GM23338 (cell line): ENCODE measurements at regions not wholly inside any gene's neighbourhood (a gene's known extent, or its start where the extent isn't known, plus 50 kb on each side); places are given as distances from the start of the nearest gene placed in this dataset.

Source experiments
- ATAC-seq: fragments of 200-7000 bp; cut with Tn5 transposase; 3 replicates; pipeline ENCODE4 v1.9.1; 2020
- DNase-seq: peaks from one replicate; pipeline ENCODE4 v3.0.0-alpha.2; 2015; ENCODE audit warnings: low spot score
- H2AFZ ChIP-seq: fragments of 200-600 bp; sonication (generic); 2 replicates; pipeline ENCODE4 v1.8.0; 2016; ENCODE audit warnings: antibody characterized with exemption, mild to moderate bottlenecking, moderate library complexity
- H3F3A ChIP-seq: fragments of 200-600 bp; sonication (generic); replicated peaks from 2 replicates; pipeline ENCODE4 v1.8.0; 2017; ENCODE audit warnings: antibody characterized with exemption, mixed run types, low read depth
- H3K27ac ChIP-seq: fragments of 200-600 bp; sonication (generic); 2 replicates; pipeline ENCODE4 v1.6.1; 2016; ENCODE audit warnings: low read depth
- H3K27me3 ChIP-seq: fragments of 200-600 bp; sonication (generic); 2 replicates; pipeline ENCODE4 v1.8.0; 2016; ENCODE audit warnings: mild to moderate bottlenecking, mixed run types, moderate library complexity; ENCODE audit not compliant: insufficient read depth
- H3K36me3 ChIP-seq: fragments of 200-600 bp; sonication (generic); 2 replicates; pipeline ENCODE4 v1.8.0; 2016; ENCODE audit warnings: mild to moderate bottlenecking; ENCODE audit not compliant: insufficient read depth
- H3K4me1 ChIP-seq: fragments of 200-600 bp; sonication (generic); 2 replicates; pipeline ENCODE4 v1.8.0; 2016; ENCODE audit warnings: mild to moderate bottlenecking, moderate library complexity; ENCODE audit not compliant: insufficient read depth
- H3K4me2 ChIP-seq: fragments of 200-600 bp; sonication (generic); 2 replicates; pipeline ENCODE4 v1.7.1; 2017; ENCODE audit warnings: mixed run types
- H3K4me3 ChIP-seq: fragments of 200-600 bp; sonication (generic); 2 replicates; pipeline ENCODE4 v1.6.1; 2016; ENCODE audit warnings: mixed run types
- H3K79me2 ChIP-seq: fragments of 200-600 bp; sonication (generic); replicated peaks from 2 replicates; pipeline ENCODE4 v1.8.0; 2017; ENCODE audit warnings: mild to moderate bottlenecking; ENCODE audit not compliant: insufficient read depth
- H3K9me2 ChIP-seq: fragments of 200-600 bp; sonication (generic); 2 replicates; pipeline ENCODE4 v1.8.0; 2017; ENCODE audit not compliant: insufficient read depth
- H4K20me1 ChIP-seq: fragments of 200-600 bp; sonication (generic); replicated peaks from 2 replicates; pipeline ENCODE4 v1.8.0; 2017; ENCODE audit warnings: mild to moderate bottlenecking; ENCODE audit not compliant: insufficient read depth
- H3K27ac Mint-ChIP-seq: 2 replicates; pipeline ENCODE4 v1.8.0; 2020; ENCODE audit warnings: inconsistent platforms, mild to moderate bottlenecking, moderate library complexity, mixed read lengths
- H3K27me3 Mint-ChIP-seq: 3 replicates; pipeline ENCODE4 v1.8.0; 2022; ENCODE audit warnings: low read depth, mild to moderate bottlenecking, moderate library complexity, mixed read lengths, inconsistent platforms; ENCODE audit not compliant: insufficient read depth, poor library complexity
- H3K36me3 Mint-ChIP-seq: 3 replicates; pipeline ENCODE4 v1.8.0; 2021; ENCODE audit warnings: low read depth, mild to moderate bottlenecking, inconsistent platforms, moderate library complexity, mixed read lengths
- H3K4me1 Mint-ChIP-seq: 3 replicates; pipeline ENCODE4 v1.8.0; 2020; ENCODE audit warnings: mild to moderate bottlenecking, inconsistent platforms, mixed read lengths
- H3K4me3 Mint-ChIP-seq: 3 replicates; pipeline ENCODE4 v1.8.0; 2021; ENCODE audit warnings: moderate library complexity, mild to moderate bottlenecking, inconsistent platforms, mixed read lengths
- H3K9me3 Mint-ChIP-seq: 3 replicates; pipeline ENCODE4 v1.8.0; 2020; ENCODE audit warnings: moderate library complexity, mild to moderate bottlenecking, inconsistent platforms, mixed read lengths
- CREB1 ChIP-seq: fragments of 250-450 bp; sonication (Bioruptor Pico); IDR thresholded peaks from 2 replicates; pipeline ENCODE4 v1.5.0; 2020; ENCODE audit warnings: low read depth, mild to moderate bottlenecking, moderate library complexity
- CTCF ChIP-seq, 2 experiments: fragments of 200-600 bp in 1 of 2; sonication (generic) in 1 of 2; conservative IDR thresholded peaks; 2 replicates each; pipeline versions ENCODE4 v1.5.1 to v1.6.1; 2016 to 2017; ENCODE audit warnings: antibody characterized with exemption in 2 of 2, low read depth in 2 of 2, mild to moderate bottlenecking in 2 of 2, moderate library complexity in 1 of 2
- ETS1 ChIP-seq: IDR thresholded peaks from 2 replicates; pipeline ENCODE4 v1.6.1; 2016; ENCODE audit warnings: antibody characterized with exemption
- EZH2 ChIP-seq: fragments of 200-600 bp; sonication (generic); IDR thresholded peaks from one replicate; pipeline ENCODE4 v1.8.0; 2017; ENCODE audit warnings: antibody characterized with exemption, mild to moderate bottlenecking, low read depth; ENCODE audit not compliant: unreplicated experiment
- REST ChIP-seq: IDR thresholded peaks from one replicate; pipeline ENCODE4 v1.6.1; 2018; ENCODE audit warnings: antibody characterized with exemption; ENCODE audit not compliant: unreplicated experiment
- STAT1 ChIP-seq: IDR thresholded peaks from one replicate; pipeline ENCODE4 v1.6.1; 2016; ENCODE audit warnings: antibody characterized with exemption; ENCODE audit not compliant: unreplicated experiment
- ZNF331 ChIP-seq: fragments of 250-450 bp; sonication (Bioruptor Pico); IDR thresholded peaks from 2 replicates; pipeline ENCODE4 v1.5.0; 2020; ENCODE audit warnings: low read depth, mild to moderate bottlenecking, moderate library complexity

- H3K36me3 Mint-ChIP-seq, result peaks cover 8% of the 10 kb centered on the region; the same call in 1 of the 3 replicates
- Histone ChIP-seq H3K4me2 (no peak overlapping the region), H2AFZ (no peak overlapping the region), H3K36me3 (no peaks in the 10 kb centered on the region), H3K27ac (no peak overlapping the region), H3K4me3 (no peak overlapping the region), H3K9me2 (no peaks in the 10 kb centered on the region), H3K4me1 (no peaks in the 10 kb centered on the region), H3F3A (no peaks in the 10 kb centered on the region), H3K27me3 (no peaks in the 10 kb centered on the region), H3K79me2 (no peaks in the 10 kb centered on the region), H4K20me1 (no peaks in the 10 kb centered on the region)
- H3K9me3 Mint-ChIP-seq, result peaks cover 73% of the 10 kb centered on the region
- DNase-seq (no peak), ATAC-seq (no peak)
- H3K27me3 Mint-ChIP-seq, result no peaks in the 10 kb centered on the region
- no peak for TF ChIP-seq REST
- TF ChIP-seq ZNF331 (CRISPR knock-in tag), result no peak
- TF ChIP-seq EZH2, result no peak
- no peak for TF ChIP-seq ETS1
- no peak for TF ChIP-seq CREB1 (CRISPR knock-in tag)
- TF ChIP-seq CTCF (conservative IDR thresholded peaks at IDR 0.05; ENCODE audit: low read depth in 2 of 2), result no peak
- no peak overlapping the region for H3K27ac Mint-ChIP-seq
- no peaks in the 10 kb centered on the region for H3K4me1 Mint-ChIP-seq
- no peak overlapping the region for H3K4me3 Mint-ChIP-seq
Observed at GRCh38 chrX:76605390-76605789, 177.9 kb downstream of the MAGEE1 start.

GRCh38 chrX:76617020-76617419 is 189.5 kb downstream of the MAGEE1 start:
- Histone ChIP-seq H3K4me2 (no peak overlapping the region), H2AFZ (no peak overlapping the region), H3K79me2 (no peaks in the 10 kb centered on the region), H3K4me3 (no peak overlapping the region), H3K27ac (no peak overlapping the region), H3K27me3 (no peaks in the 10 kb centered on the region), H3K36me3 (no peaks in the 10 kb centered on the region), H3F3A (no peaks in the 10 kb centered on the region), H3K4me1 (no peaks in the 10 kb centered on the region), H4K20me1 (no peaks in the 10 kb centered on the region), H3K9me2 (no peaks in the 10 kb centered on the region)
- H3K4me1 Mint-ChIP-seq, result no peaks in the 10 kb centered on the region
- H3K27me3 Mint-ChIP-seq, result no peaks in the 10 kb centered on the region
- H3K36me3 Mint-ChIP-seq, result no peaks in the 10 kb centered on the region
- DNase-seq (no peak), ATAC-seq (no peak)
- no peak overlapping the region for H3K27ac Mint-ChIP-seq
- no peak for TF ChIP-seq ZNF331 (CRISPR knock-in tag)
- TF ChIP-seq STAT1, result no peak
- H3K9me3 Mint-ChIP-seq, result peaks cover 70% of the 10 kb centered on the region
- H3K4me3 Mint-ChIP-seq, result no peak overlapping the region
